Ovary (tissue), 7 donors: ENCODE measurements at regions not wholly inside any gene's neighbourhood (a gene's known extent, or its start where the extent isn't known, plus 50 kb on each side); places are given as distances from the start of the nearest gene placed in this dataset.
"Not testable (repeated sequence)": the region's sequence is repeated elsewhere in the genome, so short reads cannot be mapped to it uniquely, and the experiment has no call there.

Experiments used
- DNase-seq, 5 donors: peaks; one replicate each; pipeline ENCODE4 v3.0.0-alpha.2; 2019 to 2020
- H3K27ac ChIP-seq, 2 donors: fragments of 200-600 bp; one replicate each; pipeline versions ENCODE4 v1.5.1 to v1.8.0; 2019 to 2022
- H3K27me3 ChIP-seq: fragments of 200-600 bp; one replicate; pipeline ENCODE4 v1.8.0; 2022
- H3K36me3 ChIP-seq: fragments of 200-600 bp; sonication (generic); one replicate; pipeline ENCODE4 v1.5.1; 2019
- H3K4me1 ChIP-seq: one replicate; pipeline ENCODE4 v1.8.1; 2013; ENCODE audit warnings: mild to moderate bottlenecking, moderate library complexity; ENCODE audit not compliant: insufficient read depth
- H3K4me3 ChIP-seq: fragments of 200-600 bp; sonication (generic); one replicate; pipeline ENCODE4 v1.5.1; 2017
- H3K9me3 ChIP-seq, 2 donors: fragments of 200-600 bp in 1 of 2; sonication (generic) in 1 of 2; one replicate each; pipeline versions ENCODE4 v1.5.1 to v1.8.1; 2013 to 2019; ENCODE audit warnings: mild to moderate bottlenecking in 1 of 2, moderate library complexity in 1 of 2
- CTCF ChIP-seq, 3 donors: fragments of 450-650 bp in 2 of 3; fragments of 200-600 bp in 1 of 3; IDR thresholded peaks; one replicate each; pipeline versions ENCODE4 v1.5.1 to v1.8.0; 2016 to 2022; ENCODE audit warnings: antibody characterized with exemption in 3 of 3, mild to moderate bottlenecking in 1 of 3
- EP300 ChIP-seq: sonication (generic); formaldehyde crosslinking; IDR thresholded peaks from one replicate; pipeline ENCODE4 v1.6.1; 2017; ENCODE audit warnings: antibody characterized with exemption
- POLR2A ChIP-seq: fragments of 450-650 bp; IDR thresholded peaks from one replicate; pipeline ENCODE4 v1.6.1; 2017; ENCODE audit warnings: antibody characterized with exemption, mild to moderate bottlenecking, moderate library complexity
- WGBS, 3 donors: extraction: QIAGEN DNeasy Blood & Tissue Kit in 1 of 3; methylation state at CpG; one replicate each; pipeline versions ENCODE4 v1.1.5 to v1.1.7; 2013 to 2017; 5-methylcytosine and 5-hydroxymethylcytosine counted together
- intact Hi-C, 4 donors: fragments of 100-400 bp; cut with DNase I; formaldehyde crosslinking; loops; one replicate each; pipeline versions ENCODE4 v1.11.0 to v1.15.1; 2022 to 2023
- donor health status: DM: no; HTN: no; CAD: no; lungs with moderate emphysema.
- donor health status: DM: no; HTN: no; CAD: no.
- donor health status: Bipolar disorder and iron deficiency.
- donor health status: DM: no; HTN: no; CAD: no.
- donor health status: DM: yes; HTN: yes; CAD: no.

- TF ChIP-seq EP300 (no peak), CTCF (IDR thresholded peaks at IDR 0.05) (no peak), POLR2A (no peak)
- intact Hi-C loops: no loop called here
These were observed 890.6 kb downstream of the DNAJB9 start for GRCh38 chr7:109460296-109460695.

GRCh38 chr7:109462171-109462570, 892.5 kb downstream of the DNAJB9 start:
- H3K9me3 ChIP-seq: no peaks in the 10 kb centered on the region
- no peaks in the 10 kb centered on the region for H3K36me3 ChIP-seq
- H3K4me3 ChIP-seq: no peak overlapping the region
- intact Hi-C loops: no loop called here
- no peak for TF ChIP-seq CTCF (IDR thresholded peaks at IDR 0.05)
- no peak for TF ChIP-seq EP300
- TF ChIP-seq POLR2A: no peak
- no peaks in the 10 kb centered on the region for H3K4me1 ChIP-seq
- no peak for DNase-seq
- H3K27me3 ChIP-seq: no peaks in the 10 kb centered on the region
- 80 to 86% (median 85%) methylated on average over 3 of the region's 3 CpGs for WGBS, 3 donors
- no peak overlapping the region for H3K27ac ChIP-seq

More at GRCh38 chr7:109460296-109460695, 890.6 kb downstream of the DNAJB9 start:
- WGBS, 3 donors: 86 to 93% (median 90%) methylated on average over 2 of the region's 2 CpGs
- DNase-seq: no peak
- Histone ChIP-seq H3K27ac (no peak overlapping the region), H3K27me3 (no peaks in the 10 kb centered on the region), H3K4me1 (no peaks in the 10 kb centered on the region), H3K36me3 (no peaks in the 10 kb centered on the region), H3K4me3 (no peak overlapping the region), H3K9me3 (no peaks in the 10 kb centered on the region)

- H3K9me3 ChIP-seq, H3K4me3 ChIP-seq, H3K27ac ChIP-seq, H3K4me1 ChIP-seq, intact Hi-C loops, H3K27me3 ChIP-seq, H3K36me3 ChIP-seq, DNase-seq: not testable (repeated sequence)
- 92 to 93% (median 92%) methylated on average over 4 of the region's 4 CpGs for WGBS, 3 donors
These were observed 898.1 kb downstream of the DNAJB9 start for GRCh38 chr7:109467729-109468128.

- TF ChIP-seq EP300 (no peak), CTCF (IDR thresholded peaks at IDR 0.05) (no peak), POLR2A (no peak)
- intact Hi-C loops: no loop called here
- 74 to 83% (median 82%) methylated on average over 1 of the region's 1 CpG for WGBS, 3 donors
These were observed 903.5 kb downstream of the DNAJB9 start for GRCh38 chr7:109473172-109473571.

GRCh38 chr7:109476409-109476808, 906.7 kb downstream of the DNAJB9 start:
- WGBS, 3 donors: 83 to 88% (median 87%) methylated on average over 3 of the region's 3 CpGs
- no peaks in the 10 kb centered on the region for H3K36me3 ChIP-seq
- no peaks in the 10 kb centered on the region for H3K27me3 ChIP-seq
- TF ChIP-seq EP300 (no peak), POLR2A (no peak), CTCF (IDR thresholded peaks at IDR 0.05) (no peak)
- no peaks in the 10 kb centered on the region for H3K9me3 ChIP-seq
- no peak for DNase-seq
- H3K4me3 ChIP-seq: no peak overlapping the region
- H3K27ac ChIP-seq: no peak overlapping the region
- intact Hi-C loops: no loop called here
- H3K4me1 ChIP-seq: no peaks in the 10 kb centered on the region

More at GRCh38 chr7:109473172-109473571, 903.5 kb downstream of the DNAJB9 start:
- Histone ChIP-seq H3K27ac (no peak overlapping the region), H3K4me3 (no peak overlapping the region), H3K9me3 (no peaks in the 10 kb centered on the region), H3K27me3 (no peaks in the 10 kb centered on the region), H3K36me3 (no peaks in the 10 kb centered on the region), H3K4me1 (no peaks in the 10 kb centered on the region)
- no peak for DNase-seq
